H9 (cell line): ENCODE measurements at regions not wholly inside any gene's neighbourhood (a gene's known extent, or its start where the extent isn't known, plus 50 kb on each side); places are given as distances from the start of the nearest gene placed in this dataset.

Experiments
- DNase-seq: peaks from one replicate; pipeline ENCODE4 v3.0.0-alpha.2; 2017
- H2AFZ ChIP-seq: one replicate; pipeline ENCODE4 v1.6.1; 2013; ENCODE audit warnings: mild to moderate bottlenecking, low read length, control low read depth, moderate library complexity
- H2AK5ac ChIP-seq: 2 replicates; pipeline ENCODE4 v1.6.1; 2013; ENCODE audit warnings: low read length, control low read depth, mixed read lengths; ENCODE audit not compliant: insufficient read length
- H2BK120ac ChIP-seq: one replicate; pipeline ENCODE4 v1.6.1; 2013; ENCODE audit warnings: low read depth, mild to moderate bottlenecking, low read length, control low read depth, inconsistent platforms; ENCODE audit not compliant: poor library complexity, severe bottlenecking
- H2BK12ac ChIP-seq: 2 replicates; pipeline ENCODE4 v1.6.1; 2013; ENCODE audit warnings: low read length, control low read depth, mixed read lengths, low read depth; ENCODE audit not compliant: insufficient read length
- H2BK15ac ChIP-seq: 2 replicates; pipeline ENCODE4 v1.6.1; 2013; ENCODE audit warnings: low read depth, low read length, control low read depth
- H2BK20ac ChIP-seq: one replicate; pipeline ENCODE4 v1.6.1; 2013; ENCODE audit warnings: low read depth, mild to moderate bottlenecking, low read length, control low read depth, inconsistent platforms; ENCODE audit not compliant: poor library complexity, severe bottlenecking
- H2BK5ac ChIP-seq: 2 replicates; pipeline ENCODE4 v1.6.1; 2013; ENCODE audit warnings: low read length, control low read depth, mixed read lengths; ENCODE audit not compliant: insufficient read length
- H3K14ac ChIP-seq: 2 replicates; pipeline ENCODE4 v1.6.1; 2013; ENCODE audit warnings: low read length, control low read depth; ENCODE audit not compliant: insufficient read depth
- H3K18ac ChIP-seq: 2 replicates; pipeline ENCODE4 v1.6.1; 2013; ENCODE audit warnings: low read depth, mild to moderate bottlenecking, mixed read lengths, low read length, control low read depth; ENCODE audit not compliant: insufficient read length
- H3K23ac ChIP-seq: 2 replicates; pipeline ENCODE4 v1.6.1; 2013; ENCODE audit warnings: low read length, control low read depth, mixed read lengths, low read depth; ENCODE audit not compliant: insufficient read length
- H3K23me2 ChIP-seq: 2 replicates; pipeline ENCODE4 v1.6.1; 2013; ENCODE audit warnings: low read depth, mild to moderate bottlenecking, mixed read lengths, low read length, control low read depth; ENCODE audit not compliant: insufficient read length, poor library complexity, severe bottlenecking
- H3K27ac ChIP-seq: 2 replicates; pipeline ENCODE4 v1.5.1; 2013; ENCODE audit warnings: low read length, control low read depth, mixed read lengths, low read depth; ENCODE audit not compliant: insufficient read length
- H3K27me3 ChIP-seq: 2 replicates; pipeline ENCODE4 v1.6.1; 2013; ENCODE audit warnings: low read length, control low read depth, inconsistent platforms; ENCODE audit not compliant: insufficient read depth
- H3K4ac ChIP-seq: 2 replicates; pipeline ENCODE4 v1.6.1; 2013; ENCODE audit warnings: low read depth, mild to moderate bottlenecking, control low read depth, inconsistent platforms, low read length, moderate library complexity
- H3K4me1 ChIP-seq: 2 replicates; pipeline ENCODE4 v1.6.1; 2013; ENCODE audit warnings: low read length, control low read depth, inconsistent platforms; ENCODE audit not compliant: insufficient read depth
- H3K4me2 ChIP-seq: 2 replicates; pipeline ENCODE4 v1.6.1; 2013; ENCODE audit warnings: low read length, control low read depth, mixed read lengths; ENCODE audit not compliant: insufficient read length, insufficient read depth
- H3K56ac ChIP-seq: 2 replicates; pipeline ENCODE4 v1.6.1; 2013; ENCODE audit warnings: low read depth, mild to moderate bottlenecking, mixed read lengths, low read length, control low read depth; ENCODE audit not compliant: insufficient read length
- H3K79me1 ChIP-seq: 2 replicates; pipeline ENCODE4 v1.6.1; 2013; ENCODE audit warnings: low read depth, mild to moderate bottlenecking, moderate library complexity, low read length, control low read depth, inconsistent platforms; ENCODE audit not compliant: insufficient read depth, poor library complexity, severe bottlenecking
- H3K79me2 ChIP-seq: 2 replicates; pipeline ENCODE4 v1.6.1; 2013; ENCODE audit warnings: low read length, control low read depth, inconsistent platforms; ENCODE audit not compliant: insufficient read depth
- H3K9ac ChIP-seq: 2 replicates; pipeline ENCODE4 v1.6.1; 2013; ENCODE audit warnings: low read length, control low read depth, mixed read lengths; ENCODE audit not compliant: insufficient read length; ENCODE audit errors: extremely low read depth
- H3K9me3 ChIP-seq: one replicate; pipeline ENCODE4 v1.6.1; 2013; ENCODE audit warnings: low read depth, low read length, inconsistent platforms; ENCODE audit not compliant: control insufficient read depth
- H3T11ph ChIP-seq: one replicate; pipeline ENCODE4 v1.6.1; 2013; ENCODE audit warnings: mild to moderate bottlenecking, low read length, control low read depth, inconsistent platforms
- H4K20me1 ChIP-seq: one replicate; pipeline ENCODE4 v1.6.1; 2013; ENCODE audit not compliant: control insufficient read depth, insufficient read length, insufficient read depth
- H4K5ac ChIP-seq: 2 replicates; pipeline ENCODE4 v1.6.1; 2013; ENCODE audit warnings: low read depth, mild to moderate bottlenecking, mixed read lengths, low read length, control low read depth; ENCODE audit not compliant: insufficient read length
- H4K8ac ChIP-seq: replicated peaks from 2 replicates; pipeline ENCODE4 v1.6.1; 2013; ENCODE audit warnings: low read length, control low read depth, mixed read lengths, low read depth; ENCODE audit not compliant: insufficient read length
- H4K91ac ChIP-seq: 2 replicates; pipeline ENCODE4 v1.6.1; 2013; ENCODE audit warnings: low read depth, mild to moderate bottlenecking, moderate library complexity, mixed read lengths, low read length, control low read depth; ENCODE audit not compliant: insufficient read length
- H3K27ac Mint-ChIP-seq, 3 experiments: 2 replicates in 2 of 3; 3 replicates in 1 of 3; pipeline ENCODE4 v1.8.0; 2020 to 2021; ENCODE audit warnings: mixed read lengths in 3 of 3, mild to moderate bottlenecking in 1 of 3, moderate library complexity in 1 of 3
- H3K27me3 Mint-ChIP-seq: 2 replicates; pipeline ENCODE4 v1.8.0; 2021; ENCODE audit warnings: low read depth, mild to moderate bottlenecking, moderate library complexity, mixed read lengths
- H3K36me3 Mint-ChIP-seq, 3 experiments: 2 replicates in 2 of 3; 3 replicates in 1 of 3; pipeline ENCODE4 v1.8.0; 2020 to 2021; ENCODE audit warnings: low read depth in 3 of 3, mixed read lengths in 3 of 3; ENCODE audit not compliant: insufficient read depth in 1 of 3
- H3K4me1 Mint-ChIP-seq, 2 experiments: 2 replicates each; pipeline ENCODE4 v1.8.0; 2020; ENCODE audit warnings: mixed read lengths in 2 of 2
- H3K4me3 Mint-ChIP-seq, 2 experiments: 2 replicates in 1 of 2; 3 replicates in 1 of 2; pipeline ENCODE4 v1.8.0; 2020 to 2021; ENCODE audit warnings: mild to moderate bottlenecking in 2 of 2, mixed read lengths in 2 of 2, moderate library complexity in 1 of 2
- H3K9me3 Mint-ChIP-seq, 2 experiments: 2 replicates in 1 of 2; 3 replicates in 1 of 2; pipeline ENCODE4 v1.8.0; 2020; ENCODE audit warnings: mild to moderate bottlenecking in 2 of 2, mixed read lengths in 2 of 2, moderate library complexity in 1 of 2
- CTCF ChIP-seq: fragments of 200-600 bp; sonication (generic); conservative IDR thresholded peaks from 3 replicates; pipeline ENCODE4 v1.8.0; 2021; ENCODE audit warnings: antibody characterized with exemption, mild to moderate bottlenecking
- WGBS: extraction: QIAGEN DNeasy Blood & Tissue Kit; methylation state at CpG from one replicate; pipeline ENCODE4 v1.1.7; 2013; ENCODE audit warnings: missing lambda C conversion rate, low lambda C conversion rate, mixed read lengths; ENCODE audit not compliant: insufficient read length; ENCODE audit errors: extremely low coverage; 5-methylcytosine and 5-hydroxymethylcytosine counted together

- Histone ChIP-seq H3K4ac (no peak overlapping the region), H2BK120ac (no peak overlapping the region), H3K9ac (no peak overlapping the region), H3K14ac (no peak overlapping the region), H2BK5ac (no peak overlapping the region), H4K20me1 (no peaks in the 10 kb centered on the region), H4K5ac (no peak overlapping the region), H3T11ph (no peak overlapping the region), H3K18ac (no peak overlapping the region), H2AFZ (no peak overlapping the region), H3K56ac (no peak overlapping the region), H2BK12ac (no peak overlapping the region), H3K4me1 (no peaks in the 10 kb centered on the region), H3K27me3 (no peaks in the 10 kb centered on the region), H3K79me1 (no peaks in the 10 kb centered on the region), H3K79me2 (no peaks in the 10 kb centered on the region), H3K4me2 (no peak overlapping the region), H4K91ac (no peak overlapping the region), H3K23ac (no peak overlapping the region), H3K9me3 (no peaks in the 10 kb centered on the region), H2AK5ac (no peak overlapping the region), H2BK20ac (no peak overlapping the region), H2BK15ac (no peak overlapping the region), H3K23me2 (no peaks in the 10 kb centered on the region), H3K27ac (no peak overlapping the region), H4K8ac (no peak overlapping the region)
- Mint-ChIP-seq H3K4me1 (peaks cover 0 to 8% of the 10 kb centered on the region in 2 experiments; a peak in 2 of 4 replicates), H3K9me3 (no peaks in the 10 kb centered on the region; a peak in 3 of 5 replicates), H3K27me3 (no peaks in the 10 kb centered on the region), H3K27ac (no peak overlapping the region), H3K4me3 (no peak overlapping the region), H3K36me3 (no peaks in the 10 kb centered on the region)
- DNase-seq, result no peak
- no peak for TF ChIP-seq CTCF
- no CpG with 5 or more reads among the region's 2 CpGs for WGBS
Observed at GRCh38 chr5:8633696-8634095, 764.7 kb downstream of the MTRR start.
